ENCODE measurements at regions not wholly inside any gene's neighbourhood (a gene's known extent, or its start where the extent isn't known, plus 50 kb on each side); places are given as distances from the start of the nearest gene placed in this dataset.

DNA sequence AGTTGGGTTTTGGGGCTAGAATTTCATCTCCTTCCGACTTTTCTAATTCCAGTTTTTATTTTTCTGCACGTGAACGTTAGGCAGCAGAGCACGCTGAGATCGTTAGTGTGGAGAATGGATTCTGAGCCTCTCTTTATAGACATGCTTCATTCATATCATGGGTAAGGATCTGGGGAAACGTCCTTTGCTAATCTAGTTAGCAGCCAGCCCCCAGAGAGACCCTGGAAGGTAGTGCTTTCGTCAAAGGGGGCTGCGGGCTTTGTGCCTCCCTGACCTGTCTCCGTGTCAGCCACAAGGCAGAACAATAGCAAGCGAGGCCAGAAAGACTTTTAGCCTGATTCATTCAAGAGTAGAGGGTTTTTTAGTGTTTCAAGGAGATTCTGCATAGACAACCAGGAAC lies 196.3 kb upstream of the KLF6 start:
- TF ChIP-seq CTCF (IDR thresholded peaks at IDR 0.05; ENCODE audit: insufficient read depth, low read depth, low read length, missing control alignments) = no peak
- no peak for DNase-seq (ENCODE audit: low read depth)
- H3K4me3 ChIP-seq (ENCODE audit: low read length) = no peak overlapping the region

GRCh38 chr10:3980660-3981059 lies 195.7 kb upstream of the KLF6 start:
- no peak for TF ChIP-seq CTCF (IDR thresholded peaks at IDR 0.05; ENCODE audit: insufficient read depth, low read depth, low read length, missing control alignments)
- DNase-seq (ENCODE audit: low read depth) = no peak
- H3K4me3 ChIP-seq (ENCODE audit: low read length) = no peak overlapping the region

DNA sequence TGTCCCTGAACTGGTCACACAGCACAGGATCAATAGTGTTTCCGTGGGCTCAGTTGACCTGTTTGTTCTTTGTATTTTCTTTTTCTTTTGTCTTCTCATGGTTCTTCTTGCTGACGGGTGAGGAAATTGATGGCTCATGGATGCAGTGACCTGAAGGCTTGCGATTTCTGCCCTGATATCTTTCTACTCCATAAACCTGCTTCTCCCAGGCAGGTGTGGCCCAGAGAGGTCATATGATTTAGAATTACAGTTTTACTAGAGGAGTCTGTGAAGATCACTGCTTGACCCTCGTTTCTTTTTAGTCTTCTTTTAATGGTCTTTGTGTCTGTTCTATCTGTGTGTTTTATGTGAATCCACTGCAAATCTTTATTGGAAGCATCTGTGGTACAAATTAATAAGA lies 195.1 kb upstream of the KLF6 start:
- no peak for DNase-seq (ENCODE audit: low read depth)
- no peak for TF ChIP-seq CTCF (IDR thresholded peaks at IDR 0.05; ENCODE audit: insufficient read depth, low read depth, low read length, missing control alignments)
- H3K4me3 ChIP-seq (ENCODE audit: low read length) = no peak overlapping the region

DNA sequence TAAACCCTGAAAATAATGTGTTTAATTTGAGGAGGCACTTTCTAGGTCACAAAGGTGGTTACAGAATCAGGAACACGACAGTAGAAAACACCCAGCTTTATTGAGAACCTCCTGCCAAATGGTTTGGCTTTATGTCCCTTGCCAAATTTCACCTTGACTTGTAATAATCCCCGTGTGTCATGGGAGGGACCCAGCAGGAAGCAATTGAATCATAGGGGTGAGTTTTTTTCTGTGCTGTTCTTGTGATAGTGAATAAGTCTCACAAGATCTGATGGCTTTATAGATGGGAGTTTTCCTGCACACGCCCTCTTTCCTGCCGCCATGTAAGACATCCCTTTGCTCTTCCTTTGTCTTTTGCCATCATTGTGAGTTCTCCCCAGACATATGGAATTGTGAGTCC lies 193.8 kb upstream of the KLF6 start:
- no peak for TF ChIP-seq CTCF (IDR thresholded peaks at IDR 0.05; ENCODE audit: insufficient read depth, low read depth, low read length, missing control alignments)
- H3K4me3 ChIP-seq (ENCODE audit: low read length) = no peak overlapping the region
- peak; percentile 67 for DNase-seq (ENCODE audit: low read depth)

DNA sequence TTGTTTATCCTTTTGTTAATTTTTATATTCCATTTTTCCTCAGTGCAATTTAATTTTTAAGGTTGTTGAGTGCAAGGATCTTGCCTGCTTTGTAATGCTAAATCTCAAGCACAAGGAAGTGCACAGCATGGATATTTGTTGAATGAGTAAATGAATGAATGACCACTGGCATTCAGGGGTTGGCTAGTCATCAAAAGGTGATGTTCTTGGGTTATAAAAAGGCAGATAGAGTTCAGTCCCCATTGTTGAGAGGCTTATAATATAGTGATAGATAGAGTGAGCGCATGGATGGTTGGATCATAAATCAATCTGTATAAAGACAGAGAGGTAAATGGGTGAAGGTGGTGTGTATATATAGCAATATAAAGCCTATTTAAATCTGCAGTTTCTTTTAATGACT lies 193.2 kb upstream of the KLF6 start:
- no peak overlapping the region for H3K4me3 ChIP-seq (ENCODE audit: low read length)
- TF ChIP-seq CTCF (IDR thresholded peaks at IDR 0.05; ENCODE audit: insufficient read depth, low read depth, low read length, missing control alignments) = no peak
- DNase-seq (ENCODE audit: low read depth) = peak; percentile 44

GRCh38 chr10:3977761-3978160 lies 192.8 kb upstream of the KLF6 start:
- no peak for TF ChIP-seq CTCF (IDR thresholded peaks at IDR 0.05; ENCODE audit: insufficient read depth, low read depth, low read length, missing control alignments)
- no peak overlapping the region for H3K4me3 ChIP-seq (ENCODE audit: low read length)
- DNase-seq (ENCODE audit: low read depth) = no peak

DNA sequence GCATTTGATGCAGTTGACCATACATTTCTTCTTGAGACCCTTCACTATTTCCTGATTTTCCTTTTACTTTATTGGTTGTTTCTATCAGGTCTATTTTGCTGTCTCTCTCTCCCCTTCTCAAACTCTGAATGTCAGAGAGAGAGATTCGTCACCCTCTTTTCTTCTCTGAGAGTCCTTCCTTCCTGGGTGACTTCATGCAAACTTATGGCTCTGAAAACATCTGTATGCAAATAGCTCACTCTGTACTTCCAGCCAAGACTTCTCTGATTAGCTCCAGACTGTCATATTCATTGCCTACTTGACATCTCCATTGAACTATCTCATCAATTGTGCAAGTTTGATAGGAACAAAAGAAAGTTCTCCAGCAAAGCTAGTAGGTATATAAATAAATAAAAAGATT lies 191.7 kb upstream of the KLF6 start:
- TF ChIP-seq CTCF (IDR thresholded peaks at IDR 0.05; ENCODE audit: insufficient read depth, low read depth, low read length, missing control alignments) = no peak
- H3K4me3 ChIP-seq (ENCODE audit: low read length) = no peak overlapping the region
- DNase-seq (ENCODE audit: low read depth) = no peak
